ENCODE measurements at regions not wholly inside any gene's neighbourhood (a gene's known extent, or its start where the extent isn't known, plus 50 kb on each side); places are given as distances from the start of the nearest gene placed in this dataset.

GRCh38 chr10:71070741-71071140 is 141.6 kb upstream of the UNC5B start:
- TF ChIP-seq CTCF (IDR thresholded peaks at IDR 0.05) (no peak), POLR2AphosphoS5 (IDR thresholded peaks at IDR 0.05) (no peak), POLR2A (IDR thresholded peaks at IDR 0.05; ENCODE audit: low read depth) (no peak)
